NCI-H1436 treated with DMSO at 0.1 percent for 48 hours (cell line): ENCODE measurements at regions not wholly inside any gene's neighbourhood (a gene's known extent, or its start where the extent isn't known, plus 50 kb on each side); places are given as distances from the start of the nearest gene placed in this dataset.

Experiments used
- DNase-seq: peaks from one replicate; lab custom pipeline; 2025; lab: John Stamatoyannopoulos, UW

DNA sequence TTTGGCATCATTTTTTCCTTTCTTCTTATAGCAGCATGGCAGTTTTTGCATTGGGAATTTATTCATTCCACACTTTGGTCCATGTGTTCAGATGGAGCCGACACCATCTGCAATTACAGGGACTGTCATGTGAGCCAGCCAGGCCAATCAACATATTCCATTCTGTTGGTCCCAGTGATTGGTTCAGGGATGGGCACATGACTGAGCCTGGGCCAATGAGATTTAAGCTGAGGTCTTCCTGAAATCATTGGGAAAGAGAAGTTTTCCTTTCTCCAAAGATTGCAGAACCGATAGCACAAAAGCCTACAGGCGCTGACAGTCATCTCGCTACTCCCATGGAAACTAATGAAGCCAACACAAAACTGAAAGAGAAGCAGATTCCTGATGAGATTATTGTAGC, 841.5 kb upstream of the TMEM132C start:
- DNase-seq: no peak

DNA sequence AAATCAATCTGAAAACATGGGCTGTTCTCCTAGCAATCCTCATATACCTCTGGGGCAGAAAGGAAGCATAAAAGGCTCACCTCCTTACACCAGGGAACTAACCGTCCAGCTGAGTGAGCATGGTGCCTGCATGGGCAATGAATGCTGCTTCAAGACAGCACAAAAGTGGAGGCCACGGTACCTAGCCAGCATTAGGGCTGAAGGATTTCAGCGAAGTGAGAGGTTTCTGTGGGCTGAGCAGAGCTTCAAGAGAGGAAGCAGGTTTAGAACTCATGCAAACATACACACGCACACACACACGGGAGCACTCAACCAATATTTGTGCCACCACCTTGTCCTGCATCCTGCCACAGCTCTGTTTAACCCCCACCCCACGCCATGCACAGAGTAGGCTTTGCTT, 838.5 kb upstream of the TMEM132C start:
- DNase-seq: no peak

DNA sequence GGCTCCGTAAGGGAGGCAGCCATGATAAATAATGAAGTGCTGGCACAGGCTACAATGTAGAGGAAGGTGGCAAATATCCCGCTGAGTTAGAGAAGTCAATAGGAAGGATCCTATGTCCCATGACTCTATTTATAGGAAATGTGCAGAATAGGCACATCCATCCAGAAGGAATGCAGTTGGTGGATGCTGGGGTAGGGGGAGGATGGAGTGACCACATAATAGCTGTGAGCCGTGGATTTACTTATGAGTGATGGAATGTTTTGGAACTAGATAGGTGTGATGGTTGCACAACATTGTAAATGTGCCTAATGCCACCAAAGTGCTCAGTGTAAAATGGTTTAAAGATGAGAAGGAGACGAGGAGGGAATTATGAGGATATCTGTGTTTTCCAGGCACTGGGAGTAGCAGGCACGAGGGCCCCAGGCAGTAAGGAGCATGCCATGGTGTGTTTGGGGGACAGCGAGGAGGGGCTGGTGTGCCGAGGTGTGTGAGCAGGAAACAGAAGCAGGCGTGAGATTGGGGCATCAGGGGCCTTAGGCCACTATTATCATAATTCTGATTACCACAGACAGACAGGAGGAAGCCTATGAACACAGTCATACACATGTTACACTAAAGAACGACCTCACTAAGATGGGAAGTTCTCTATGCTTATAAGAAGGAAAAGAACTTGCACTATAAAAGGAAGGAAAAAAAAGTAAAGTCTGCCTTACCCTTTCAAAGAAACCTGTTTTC, 837.3 kb upstream of the TMEM132C start:
- no peak for DNase-seq

DNA sequence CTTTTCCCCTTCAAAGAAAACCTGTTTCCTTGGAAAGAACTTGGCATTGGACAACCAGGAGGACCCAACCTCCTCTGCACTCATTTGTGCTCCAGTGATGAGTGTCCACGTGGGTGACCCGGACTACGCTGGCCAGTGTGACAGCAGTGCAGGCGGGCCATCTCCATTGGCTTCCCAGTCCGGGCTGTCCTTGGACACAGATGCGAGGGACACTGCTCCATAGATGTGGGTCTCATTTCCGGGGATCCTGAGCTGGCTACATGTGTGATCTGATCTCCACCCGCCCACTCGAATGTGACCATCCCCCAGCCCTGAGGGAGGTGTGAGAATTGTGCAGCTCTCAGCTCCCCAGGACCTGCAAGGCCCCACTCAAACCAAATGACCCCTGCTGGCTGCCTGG, 836.6 kb upstream of the TMEM132C start:
- no peak for DNase-seq

DNA sequence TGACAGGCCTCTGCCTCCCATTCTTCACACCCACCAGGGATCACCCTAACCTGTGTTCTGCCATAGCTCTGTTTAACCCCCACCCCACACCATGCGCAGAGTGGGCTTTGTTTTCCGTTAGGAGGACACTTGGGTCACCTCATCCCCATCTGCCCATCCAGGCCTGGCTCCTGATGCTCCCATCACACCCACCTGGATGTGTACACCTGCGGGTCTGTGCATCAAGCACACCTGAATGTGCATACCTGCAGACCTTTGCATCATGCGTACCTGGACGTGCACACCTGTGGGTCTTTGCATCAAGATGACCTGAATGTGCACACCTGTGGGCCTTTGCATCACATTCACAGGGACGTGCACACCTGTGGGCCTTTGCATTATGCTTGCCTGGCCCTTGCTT, 835.8 kb upstream of the TMEM132C start:
- DNase-seq: no peak

DNA sequence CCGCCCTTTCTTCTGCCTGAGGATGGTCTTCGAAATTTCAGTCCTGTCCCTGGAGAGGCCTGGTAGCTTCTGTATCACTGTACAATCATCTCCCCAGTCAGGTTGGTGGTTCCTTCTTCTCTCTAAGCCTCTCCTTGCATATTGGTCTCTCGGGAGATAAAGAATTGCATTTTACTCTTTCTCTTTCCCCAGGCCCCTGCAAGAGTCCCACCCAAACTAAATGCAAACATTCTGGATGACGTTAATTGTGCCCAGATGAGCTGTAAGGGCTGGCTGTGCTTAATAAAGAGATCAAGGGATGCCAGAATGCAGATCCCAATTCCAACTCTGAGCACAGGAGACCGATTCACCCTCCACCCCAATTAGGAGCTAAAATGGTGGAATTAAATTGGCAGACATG, 835.4 kb upstream of the TMEM132C start:
- DNase-seq: no peak

DNA sequence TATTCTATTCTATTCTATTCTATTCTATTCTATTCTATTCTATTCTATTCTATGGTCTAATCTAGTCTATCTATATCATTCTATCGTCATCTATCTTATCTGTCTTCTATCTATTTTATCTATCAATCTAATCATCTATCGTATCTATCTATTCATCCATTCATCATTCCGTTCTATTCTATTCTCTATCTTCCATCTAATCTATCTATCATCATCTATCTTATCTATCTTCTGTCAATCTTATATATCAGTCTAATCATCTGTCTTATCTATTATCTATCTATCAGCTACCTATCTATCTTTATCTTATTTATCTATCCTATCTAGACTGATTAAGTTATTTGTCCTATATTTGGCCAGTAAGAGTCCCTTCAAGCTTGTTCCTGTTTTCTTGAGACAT, 831.5 kb upstream of the TMEM132C start:
- DNase-seq: no peak

DNA sequence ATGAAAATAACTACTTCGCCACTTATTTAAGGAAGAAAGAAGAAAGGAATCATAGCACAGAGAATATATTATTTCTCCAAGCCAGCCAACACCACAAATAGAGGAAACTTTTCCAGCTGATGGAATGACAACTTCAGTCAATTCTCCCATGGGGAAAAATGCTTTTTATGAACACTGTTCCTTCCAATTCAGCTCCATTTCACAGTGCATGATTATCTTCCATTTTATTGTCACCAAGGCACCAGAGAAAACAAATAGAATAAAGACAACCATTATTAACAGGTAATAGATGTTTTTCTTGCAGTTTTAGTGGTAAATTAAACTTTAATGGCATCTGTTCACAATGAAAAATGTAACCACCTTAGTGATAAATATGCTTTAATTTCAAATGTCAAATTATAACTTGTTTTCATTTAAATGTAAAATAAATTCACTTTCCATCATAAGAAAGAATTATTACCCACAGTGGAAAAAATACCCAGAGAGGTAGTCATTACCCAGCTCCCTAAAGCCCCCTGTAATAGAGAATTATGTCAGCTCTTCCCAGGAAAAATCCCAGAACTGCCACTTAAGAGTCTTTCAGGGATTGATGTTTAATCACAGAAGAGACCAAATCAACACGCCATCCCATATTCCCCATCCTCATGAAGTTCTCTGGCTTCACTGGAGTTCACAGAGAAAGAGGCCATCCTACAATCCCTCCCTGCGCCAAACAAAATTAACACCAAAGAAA, 828.3 kb upstream of the TMEM132C start:
- no peak for DNase-seq

DNA sequence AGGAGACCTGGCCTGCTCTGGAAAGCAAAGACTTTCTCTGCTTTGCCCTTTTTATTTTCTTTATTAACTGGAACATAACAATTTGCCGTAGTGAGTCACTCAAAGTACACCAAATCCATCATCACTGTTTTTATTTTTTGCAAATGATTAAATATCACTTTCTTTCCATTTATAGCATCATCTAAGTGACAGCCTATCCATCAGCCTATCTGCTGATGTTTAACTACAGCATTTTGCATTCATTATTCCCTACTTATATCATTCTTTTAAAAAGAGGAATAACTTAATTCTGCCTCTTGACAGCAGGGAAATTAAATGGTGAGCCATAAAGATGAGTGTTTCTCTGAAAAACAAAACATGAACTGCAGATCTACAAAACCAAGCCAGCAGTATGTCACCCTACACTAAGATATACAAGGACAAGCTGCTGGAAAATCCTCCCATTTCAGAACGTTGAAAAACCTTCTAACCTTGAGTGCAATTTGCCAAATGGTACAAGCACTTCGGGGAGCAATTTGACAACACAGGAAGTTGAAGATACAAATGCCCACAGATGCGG, 821.3 kb upstream of the TMEM132C start:
- DNase-seq: no peak

DNA sequence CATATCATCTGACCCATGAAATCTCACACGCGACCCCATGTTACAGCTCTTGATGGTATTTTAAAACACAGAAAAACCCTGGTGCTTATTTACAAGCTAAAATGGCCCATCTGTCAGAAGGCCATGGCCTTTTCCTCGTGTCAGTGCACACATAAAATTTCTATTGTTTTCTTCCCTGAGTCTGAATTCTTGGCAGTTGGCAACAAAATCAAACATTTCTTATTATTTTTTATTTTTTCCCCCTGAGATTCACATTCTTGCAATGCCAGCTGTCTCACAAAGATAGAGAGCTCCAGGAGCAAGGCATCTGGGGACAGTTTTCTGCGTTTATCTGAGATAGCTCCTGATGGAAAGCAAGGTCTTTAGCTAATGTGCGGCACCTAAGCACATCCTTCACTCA, 818.1 kb upstream of the TMEM132C start:
- DNase-seq: no peak

DNA sequence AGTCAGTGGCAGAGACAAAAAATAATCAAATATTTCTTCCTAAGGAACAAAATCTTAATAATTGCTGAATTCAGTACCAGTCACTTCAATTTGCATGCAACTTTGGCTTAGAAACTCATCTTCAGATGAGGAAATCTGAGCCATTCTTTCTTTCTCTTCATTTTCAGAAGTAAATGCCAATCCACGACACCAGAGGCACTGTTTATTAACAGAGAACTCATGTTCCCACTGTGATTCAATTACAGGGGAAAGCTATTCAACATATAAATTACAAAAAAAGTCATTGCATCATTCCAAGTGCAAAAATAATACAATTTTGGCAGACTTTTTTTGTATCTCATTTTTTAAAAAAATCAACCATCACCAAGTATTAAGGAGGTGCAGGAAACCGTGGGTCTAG, 816.1 kb upstream of the TMEM132C start:
- DNase-seq: no peak

DNA sequence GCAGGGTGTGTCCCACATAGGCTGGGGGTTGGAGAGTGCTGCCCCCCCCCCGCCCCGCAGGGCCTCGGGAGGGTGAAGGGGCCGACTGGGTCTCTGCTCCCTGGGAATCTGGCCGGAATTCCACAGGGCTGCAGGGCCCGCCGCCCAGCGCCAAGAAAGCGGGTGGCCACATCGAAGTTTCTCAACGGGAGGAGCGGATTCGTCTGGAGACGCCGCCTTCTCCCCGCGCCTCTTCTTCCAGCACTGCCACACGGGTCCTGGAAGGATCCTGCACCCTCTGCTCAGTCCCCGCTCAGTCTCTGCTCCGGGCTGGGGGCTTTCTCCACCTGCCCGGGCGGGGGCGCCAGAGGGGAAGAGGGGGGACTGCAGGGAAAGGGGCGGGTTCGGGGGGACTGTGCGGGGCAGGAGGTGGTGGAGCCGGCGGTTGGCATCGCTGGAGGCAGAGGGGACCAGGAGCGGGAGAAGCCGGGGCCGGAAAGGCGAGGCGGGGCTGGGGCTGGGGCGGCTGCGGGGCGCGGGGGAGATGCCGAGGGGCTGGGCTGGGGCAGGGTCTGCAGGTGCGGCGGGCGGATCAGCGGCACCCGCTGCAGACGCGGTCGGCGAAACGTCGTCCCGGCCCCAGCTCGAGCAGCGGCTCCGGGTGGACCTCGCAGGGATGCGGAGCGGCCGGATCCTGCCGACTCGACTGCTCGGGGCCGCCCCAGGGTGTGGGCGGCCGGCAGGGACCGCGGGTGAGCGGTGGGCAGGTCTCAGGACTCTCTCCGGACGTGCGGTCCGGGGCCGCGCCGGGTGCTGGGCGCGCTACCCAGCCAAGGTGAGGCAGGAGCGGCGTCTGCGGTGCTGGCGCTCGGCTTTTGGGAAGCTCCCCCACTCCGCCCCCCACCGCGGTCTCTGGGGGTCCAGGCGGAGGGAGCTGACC, 811.4 kb upstream of the TMEM132C start:
- no peak for DNase-seq

DNA sequence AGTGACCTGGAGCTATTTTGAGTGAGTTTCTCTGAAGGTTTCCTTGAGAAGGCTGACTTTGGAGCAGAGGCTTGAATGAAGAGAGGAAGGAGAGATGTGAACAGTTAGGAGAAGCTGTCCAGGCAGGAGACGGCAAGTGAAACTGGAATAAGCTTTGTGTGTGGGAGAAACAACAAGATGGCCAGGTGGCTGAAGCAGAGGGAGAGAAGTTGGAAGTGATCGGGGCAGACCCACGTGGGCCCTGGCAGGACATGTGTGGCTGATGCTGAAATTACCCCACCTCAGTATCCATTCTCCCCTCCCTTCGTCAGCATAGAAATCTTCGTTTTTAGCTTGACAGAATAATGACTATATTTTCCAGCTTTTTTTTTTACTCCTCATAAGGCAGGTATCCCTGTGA, 809.2 kb upstream of the TMEM132C start:
- DNase-seq: no peak

DNA sequence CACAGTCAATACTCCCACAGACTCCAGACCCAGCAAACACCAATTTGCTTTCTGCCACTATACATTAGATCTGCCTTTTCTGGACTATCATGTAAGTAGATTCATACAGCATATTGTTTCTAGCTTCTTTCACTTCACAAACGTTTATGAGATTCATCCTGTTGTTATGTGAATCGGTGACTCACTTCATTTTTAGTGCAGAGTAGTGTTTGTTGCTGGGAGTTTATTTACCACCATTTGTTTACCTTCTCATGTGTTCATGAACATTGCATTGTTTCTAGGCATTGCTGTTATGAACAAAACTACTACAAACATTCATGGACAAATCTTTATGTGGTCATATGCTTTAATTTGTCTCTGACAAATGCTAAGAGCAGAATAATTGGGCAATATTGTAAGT, 807.8 kb upstream of the TMEM132C start:
- no peak for DNase-seq

DNA sequence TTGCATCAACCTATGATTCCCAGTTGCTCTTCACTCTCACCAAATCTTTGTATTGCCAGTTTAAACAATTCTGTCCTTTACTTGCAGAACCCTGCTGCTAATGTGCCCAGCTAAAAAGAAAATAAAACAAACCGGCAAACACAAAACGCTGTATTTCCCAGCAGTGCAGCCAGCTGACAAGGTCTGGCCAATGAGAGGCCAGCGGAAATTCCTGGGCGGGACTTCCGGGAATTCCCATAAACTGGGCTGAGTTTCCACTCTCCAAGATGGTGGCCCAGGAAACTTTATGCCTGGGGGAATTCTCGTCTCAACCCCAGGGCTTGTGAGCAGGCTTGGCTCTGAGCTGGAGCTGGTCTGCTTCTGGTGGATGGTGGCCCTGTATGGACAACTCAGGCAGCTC, 807.3 kb upstream of the TMEM132C start:
- no peak for DNase-seq

DNA sequence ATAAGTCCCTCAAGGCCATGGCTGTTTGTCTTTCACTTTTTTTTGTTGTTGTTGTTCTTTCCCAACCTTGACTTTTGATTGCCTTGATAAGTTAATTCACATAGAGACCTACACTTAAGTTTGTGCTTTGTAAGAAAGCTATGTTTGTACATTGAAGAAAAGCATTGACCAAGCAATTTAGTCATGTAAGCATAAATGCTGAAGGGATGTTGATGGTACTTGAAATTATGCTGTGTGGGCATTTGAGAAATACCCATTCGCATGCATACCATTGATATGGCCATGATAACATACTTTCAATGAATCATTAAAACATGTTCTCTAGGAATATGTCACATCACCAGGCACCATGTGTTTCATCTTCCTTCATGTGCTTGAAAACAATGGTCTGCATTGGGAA, 803.7 kb upstream of the TMEM132C start:
- DNase-seq: no peak

DNA sequence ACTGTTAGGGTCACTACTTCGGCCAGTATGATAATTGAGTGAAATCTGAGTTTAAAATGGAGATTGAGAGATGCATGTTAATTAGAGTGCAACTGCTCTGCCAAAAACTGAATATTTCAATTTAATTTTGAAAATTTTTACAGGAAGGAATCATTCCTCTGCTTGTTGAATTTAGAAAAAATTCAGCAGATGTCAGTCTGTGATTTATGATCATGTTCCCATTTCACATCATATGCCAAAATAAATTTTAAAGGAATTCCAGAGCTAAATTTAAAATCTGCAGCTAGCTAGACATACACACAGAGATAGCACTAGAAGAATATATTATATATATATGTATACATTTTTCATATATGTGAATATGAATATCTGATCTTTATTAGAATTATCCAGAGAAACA, 797.6 kb upstream of the TMEM132C start:
- DNase-seq: no peak

DNA sequence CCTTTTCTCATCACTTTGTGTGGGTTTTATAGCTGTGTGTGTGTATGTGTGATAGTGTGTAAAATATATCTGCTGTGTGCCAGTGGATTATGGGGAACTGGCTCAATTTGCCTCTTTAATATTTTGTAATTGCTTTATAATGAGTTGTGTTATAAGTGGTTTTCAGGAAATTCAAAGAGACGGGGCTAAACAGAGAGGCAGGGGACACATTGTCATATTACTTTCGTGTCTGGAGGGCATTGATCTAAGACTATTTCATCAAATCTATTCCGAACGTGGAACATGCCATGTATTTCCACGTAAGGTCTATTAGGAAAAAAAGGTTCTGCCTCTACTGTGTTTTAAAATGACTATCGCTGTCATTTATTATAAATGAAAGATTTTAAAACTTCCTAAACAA, 793.2 kb upstream of the TMEM132C start:
- no peak for DNase-seq

DNA sequence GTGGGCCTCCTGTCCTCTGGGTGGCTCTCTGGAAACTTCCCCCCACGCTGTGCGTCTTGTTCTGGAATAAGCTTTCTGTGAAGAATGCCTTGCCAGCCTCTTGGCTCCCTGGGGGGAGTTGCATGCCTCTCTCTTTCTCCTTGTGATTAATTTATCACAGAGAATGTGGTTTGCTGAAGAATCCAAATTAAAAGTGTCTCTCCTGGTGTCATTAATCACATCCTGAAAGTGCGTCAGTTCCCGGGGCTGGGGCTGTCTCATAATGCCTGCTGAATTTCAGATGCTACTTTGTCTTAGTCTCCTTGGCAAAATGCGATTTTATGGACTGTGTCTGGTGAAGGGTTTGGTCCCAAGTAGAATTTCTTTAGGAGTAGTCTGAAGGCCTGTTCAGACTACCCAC, 787.7 kb upstream of the TMEM132C start:
- no peak for DNase-seq

DNA sequence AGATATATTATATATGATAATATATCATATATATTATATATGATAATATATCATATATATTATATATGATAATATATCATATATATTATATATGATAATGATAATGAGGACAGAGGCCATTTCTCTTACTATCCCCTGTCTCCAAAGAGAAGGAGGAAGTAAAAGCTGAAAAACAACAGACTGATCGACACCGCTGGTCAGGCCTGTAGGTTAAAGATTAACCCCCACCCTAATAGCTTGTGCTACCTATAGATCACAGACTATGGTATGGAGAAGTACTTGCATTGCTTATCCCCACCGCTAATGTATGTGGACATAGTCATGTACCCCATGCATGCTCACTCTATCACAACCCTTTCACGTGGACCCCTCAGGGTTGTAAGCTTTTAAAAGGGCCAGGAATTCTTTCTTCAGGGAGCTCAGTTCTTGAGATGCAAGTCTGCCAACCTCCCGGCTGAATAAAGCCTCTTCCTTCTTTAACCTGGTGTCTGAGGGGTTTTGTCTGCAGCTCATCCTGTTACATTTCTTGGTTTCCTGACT, 786.1 kb upstream of the TMEM132C start:
- no peak for DNase-seq

DNA sequence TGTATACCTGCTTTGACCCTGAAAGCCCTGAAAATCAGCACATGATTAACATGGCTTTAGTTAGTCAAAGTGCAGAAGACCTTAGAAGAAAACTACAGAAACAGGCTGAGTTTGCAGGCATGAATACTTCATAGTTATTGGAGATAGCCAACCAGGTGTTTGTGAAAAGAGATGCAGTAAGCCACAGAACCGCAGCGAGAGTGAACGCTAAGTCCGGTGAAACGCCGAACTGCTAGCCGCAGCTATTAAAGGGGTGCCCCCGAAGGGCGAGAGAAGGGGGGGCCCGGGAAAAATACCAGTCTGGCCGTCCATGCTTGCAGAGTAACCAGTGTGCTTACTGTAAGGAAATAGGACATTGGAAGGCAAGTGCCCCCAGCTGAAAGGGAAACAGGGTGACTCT, 784.0 kb upstream of the TMEM132C start:
- no peak for DNase-seq

DNA sequence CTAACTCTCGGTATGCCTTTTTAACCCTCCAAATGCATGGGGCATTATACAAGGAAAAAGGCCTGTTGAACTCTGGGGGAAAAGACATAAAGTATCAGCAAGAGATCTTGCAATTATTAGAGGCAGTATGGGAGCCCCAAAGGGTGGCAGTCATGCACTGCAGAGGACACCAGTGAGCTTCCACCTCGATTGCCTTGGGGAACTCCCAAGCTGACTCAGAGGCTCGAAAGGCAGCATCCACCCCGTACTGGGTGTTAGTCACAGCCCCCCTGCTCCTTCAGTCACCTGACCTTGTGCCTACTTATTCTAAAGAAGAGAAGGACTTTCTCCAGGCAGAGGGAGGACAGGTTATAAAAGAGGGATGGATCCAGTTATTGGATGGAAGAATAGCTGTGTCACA, 781.4 kb upstream of the TMEM132C start:
- no peak for DNase-seq
